HFFc6 (cell line): ENCODE measurements at regions not wholly inside any gene's neighbourhood (a gene's known extent, or its start where the extent isn't known, plus 50 kb on each side); places are given as distances from the start of the nearest gene placed in this dataset.

Source experiments
- DNase-seq: peaks from one replicate; pipeline ENCODE4 v3.0.0-alpha.2; 2018
- H3K27ac Mint-ChIP-seq: 2 replicates; pipeline ENCODE4 v1.8.0; 2020; ENCODE audit warnings: mild to moderate bottlenecking, mixed read lengths
- H3K27me3 Mint-ChIP-seq: 2 replicates; pipeline ENCODE4 v1.8.0; 2021; ENCODE audit warnings: mild to moderate bottlenecking, moderate library complexity, mixed read lengths; ENCODE audit not compliant: insufficient read depth
- H3K36me3 Mint-ChIP-seq: 2 replicates; pipeline ENCODE4 v1.8.0; 2021; ENCODE audit warnings: low read depth, mixed read lengths
- H3K4me1 Mint-ChIP-seq: 2 replicates; pipeline ENCODE4 v1.8.0; 2020; ENCODE audit warnings: low read depth, mixed read lengths
- H3K4me3 Mint-ChIP-seq: 2 replicates; pipeline ENCODE4 v1.8.0; 2020; ENCODE audit warnings: mild to moderate bottlenecking, moderate library complexity, mixed read lengths
- H3K9me3 Mint-ChIP-seq: 2 replicates; pipeline ENCODE4 v1.8.0; 2020; ENCODE audit warnings: mild to moderate bottlenecking, mixed read lengths
- CTCF ChIP-seq: fragments of 200-600 bp; sonication (generic); IDR thresholded peaks from 2 replicates; pipeline ENCODE4 v1.5.0; 2021; ENCODE audit warnings: antibody characterized with exemption, mild to moderate bottlenecking

- 0 out of 2 replicates have a peak, but pooled peaks cover 2% of the 10 kb centered on the region for H3K4me1 Mint-ChIP-seq
These were observed 476.9 kb downstream of the SQOR start for GRCh38 chr15:46111730-46112129.

GRCh38 chr15:46117071-46117470 is 482.2 kb downstream of the SQOR start:
- peak; percentile 10 for DNase-seq
- Mint-ChIP-seq H3K27me3 (no peaks in the 10 kb centered on the region), H3K27ac (no peak overlapping the region), H3K9me3 (peaks cover 8% of the 10 kb centered on the region; the same call in 1 of the 2 replicates), H3K4me3 (no peak overlapping the region), H3K4me1 (0 out of 2 replicates have a peak, but pooled peaks cover 13% of the 10 kb centered on the region), H3K36me3 (peaks cover 5% of the 10 kb centered on the region; the same call in 1 of the 2 replicates)
- TF ChIP-seq CTCF = no peak

More at GRCh38 chr15:46111730-46112129, 476.9 kb downstream of the SQOR start:
- no peak overlapping the region for H3K4me3 Mint-ChIP-seq
- no peak for TF ChIP-seq CTCF
- no peaks in the 10 kb centered on the region for H3K27me3 Mint-ChIP-seq
- peaks cover 4% of the 10 kb centered on the region for H3K9me3 Mint-ChIP-seq
- no peak overlapping the region for H3K27ac Mint-ChIP-seq
- no peaks in the 10 kb centered on the region; the same call in 1 of the 2 replicates for H3K36me3 Mint-ChIP-seq
- DNase-seq = no peak

GRCh38 chr15:46120713-46121112 is 485.9 kb downstream of the SQOR start:
- Mint-ChIP-seq H3K9me3 (peaks cover 32% of the 10 kb centered on the region), H3K4me3 (no peak overlapping the region), H3K27ac (no peak overlapping the region), H3K4me1 (peaks cover 16% of the 10 kb centered on the region), H3K27me3 (no peaks in the 10 kb centered on the region), H3K36me3 (peaks cover 21% of the 10 kb centered on the region)
- TF ChIP-seq CTCF = no peak
- no peak for DNase-seq

- Mint-ChIP-seq H3K27ac (no peak overlapping the region), H3K4me3 (no peak overlapping the region), H3K4me1 (peaks cover 23% of the 10 kb centered on the region), H3K27me3 (no peaks in the 10 kb centered on the region), H3K36me3 (peaks cover 21% of the 10 kb centered on the region), H3K9me3 (peaks cover 31% of the 10 kb centered on the region)
- DNase-seq = no peak
- TF ChIP-seq CTCF = no peak
These were observed 486.6 kb downstream of the SQOR start for GRCh38 chr15:46121441-46121840.

GRCh38 chr15:46126581-46126980 is 491.8 kb downstream of the SQOR start:
- no peak for TF ChIP-seq CTCF
- Mint-ChIP-seq H3K27me3 (no peaks in the 10 kb centered on the region), H3K9me3 (peaks cover 45% of the 10 kb centered on the region), H3K27ac (peak overlapping the region; percentile 90), H3K4me3 (peak overlapping the region; percentile 47), H3K36me3 (peaks cover 27% of the 10 kb centered on the region), H3K4me1 (peaks cover 60% of the 10 kb centered on the region)
- DNase-seq = peak; percentile 51
